H9 (cell line): ENCODE measurements at regions not wholly inside any gene's neighbourhood (a gene's known extent, or its start where the extent isn't known, plus 50 kb on each side); places are given as distances from the start of the nearest gene placed in this dataset.

Source experiments
- DNase-seq: peaks from one replicate; pipeline ENCODE4 v3.0.0-alpha.2; 2017
- H2AFZ ChIP-seq: one replicate; pipeline ENCODE4 v1.6.1; 2013; ENCODE audit warnings: mild to moderate bottlenecking, low read length, control low read depth, moderate library complexity
- H2AK5ac ChIP-seq: 2 replicates; pipeline ENCODE4 v1.6.1; 2013; ENCODE audit warnings: low read length, control low read depth, mixed read lengths; ENCODE audit not compliant: insufficient read length
- H2BK120ac ChIP-seq: one replicate; pipeline ENCODE4 v1.6.1; 2013; ENCODE audit warnings: low read depth, mild to moderate bottlenecking, low read length, control low read depth, inconsistent platforms; ENCODE audit not compliant: poor library complexity, severe bottlenecking
- H2BK12ac ChIP-seq: 2 replicates; pipeline ENCODE4 v1.6.1; 2013; ENCODE audit warnings: low read length, control low read depth, mixed read lengths, low read depth; ENCODE audit not compliant: insufficient read length
- H2BK15ac ChIP-seq: 2 replicates; pipeline ENCODE4 v1.6.1; 2013; ENCODE audit warnings: low read depth, low read length, control low read depth
- H2BK20ac ChIP-seq: one replicate; pipeline ENCODE4 v1.6.1; 2013; ENCODE audit warnings: low read depth, mild to moderate bottlenecking, low read length, control low read depth, inconsistent platforms; ENCODE audit not compliant: poor library complexity, severe bottlenecking
- H2BK5ac ChIP-seq: 2 replicates; pipeline ENCODE4 v1.6.1; 2013; ENCODE audit warnings: low read length, control low read depth, mixed read lengths; ENCODE audit not compliant: insufficient read length
- H3K14ac ChIP-seq: 2 replicates; pipeline ENCODE4 v1.6.1; 2013; ENCODE audit warnings: low read length, control low read depth; ENCODE audit not compliant: insufficient read depth
- H3K18ac ChIP-seq: 2 replicates; pipeline ENCODE4 v1.6.1; 2013; ENCODE audit warnings: low read depth, mild to moderate bottlenecking, mixed read lengths, low read length, control low read depth; ENCODE audit not compliant: insufficient read length
- H3K23ac ChIP-seq: 2 replicates; pipeline ENCODE4 v1.6.1; 2013; ENCODE audit warnings: low read length, control low read depth, mixed read lengths, low read depth; ENCODE audit not compliant: insufficient read length
- H3K23me2 ChIP-seq: 2 replicates; pipeline ENCODE4 v1.6.1; 2013; ENCODE audit warnings: low read depth, mild to moderate bottlenecking, mixed read lengths, low read length, control low read depth; ENCODE audit not compliant: insufficient read length, poor library complexity, severe bottlenecking
- H3K27ac ChIP-seq: 2 replicates; pipeline ENCODE4 v1.5.1; 2013; ENCODE audit warnings: low read length, control low read depth, mixed read lengths, low read depth; ENCODE audit not compliant: insufficient read length
- H3K27me3 ChIP-seq: 2 replicates; pipeline ENCODE4 v1.6.1; 2013; ENCODE audit warnings: low read length, control low read depth, inconsistent platforms; ENCODE audit not compliant: insufficient read depth
- H3K4ac ChIP-seq: 2 replicates; pipeline ENCODE4 v1.6.1; 2013; ENCODE audit warnings: low read depth, mild to moderate bottlenecking, control low read depth, inconsistent platforms, low read length, moderate library complexity
- H3K4me1 ChIP-seq: 2 replicates; pipeline ENCODE4 v1.6.1; 2013; ENCODE audit warnings: low read length, control low read depth, inconsistent platforms; ENCODE audit not compliant: insufficient read depth
- H3K4me2 ChIP-seq: 2 replicates; pipeline ENCODE4 v1.6.1; 2013; ENCODE audit warnings: low read length, control low read depth, mixed read lengths; ENCODE audit not compliant: insufficient read length, insufficient read depth
- H3K56ac ChIP-seq: 2 replicates; pipeline ENCODE4 v1.6.1; 2013; ENCODE audit warnings: low read depth, mild to moderate bottlenecking, mixed read lengths, low read length, control low read depth; ENCODE audit not compliant: insufficient read length
- H3K79me1 ChIP-seq: 2 replicates; pipeline ENCODE4 v1.6.1; 2013; ENCODE audit warnings: low read depth, mild to moderate bottlenecking, moderate library complexity, low read length, control low read depth, inconsistent platforms; ENCODE audit not compliant: insufficient read depth, poor library complexity, severe bottlenecking
- H3K79me2 ChIP-seq: 2 replicates; pipeline ENCODE4 v1.6.1; 2013; ENCODE audit warnings: low read length, control low read depth, inconsistent platforms; ENCODE audit not compliant: insufficient read depth
- H3K9ac ChIP-seq: 2 replicates; pipeline ENCODE4 v1.6.1; 2013; ENCODE audit warnings: low read length, control low read depth, mixed read lengths; ENCODE audit not compliant: insufficient read length; ENCODE audit errors: extremely low read depth
- H3K9me3 ChIP-seq: one replicate; pipeline ENCODE4 v1.6.1; 2013; ENCODE audit warnings: low read depth, low read length, inconsistent platforms; ENCODE audit not compliant: control insufficient read depth
- H3T11ph ChIP-seq: one replicate; pipeline ENCODE4 v1.6.1; 2013; ENCODE audit warnings: mild to moderate bottlenecking, low read length, control low read depth, inconsistent platforms
- H4K20me1 ChIP-seq: one replicate; pipeline ENCODE4 v1.6.1; 2013; ENCODE audit not compliant: control insufficient read depth, insufficient read length, insufficient read depth
- H4K5ac ChIP-seq: 2 replicates; pipeline ENCODE4 v1.6.1; 2013; ENCODE audit warnings: low read depth, mild to moderate bottlenecking, mixed read lengths, low read length, control low read depth; ENCODE audit not compliant: insufficient read length
- H4K8ac ChIP-seq: replicated peaks from 2 replicates; pipeline ENCODE4 v1.6.1; 2013; ENCODE audit warnings: low read length, control low read depth, mixed read lengths, low read depth; ENCODE audit not compliant: insufficient read length
- H4K91ac ChIP-seq: 2 replicates; pipeline ENCODE4 v1.6.1; 2013; ENCODE audit warnings: low read depth, mild to moderate bottlenecking, moderate library complexity, mixed read lengths, low read length, control low read depth; ENCODE audit not compliant: insufficient read length
- H3K27ac Mint-ChIP-seq, 3 experiments: 2 replicates in 2 of 3; 3 replicates in 1 of 3; pipeline ENCODE4 v1.8.0; 2020 to 2021; ENCODE audit warnings: mixed read lengths in 3 of 3, mild to moderate bottlenecking in 1 of 3, moderate library complexity in 1 of 3
- H3K27me3 Mint-ChIP-seq: 2 replicates; pipeline ENCODE4 v1.8.0; 2021; ENCODE audit warnings: low read depth, mild to moderate bottlenecking, moderate library complexity, mixed read lengths
- H3K36me3 Mint-ChIP-seq, 3 experiments: 2 replicates in 2 of 3; 3 replicates in 1 of 3; pipeline ENCODE4 v1.8.0; 2020 to 2021; ENCODE audit warnings: low read depth in 3 of 3, mixed read lengths in 3 of 3; ENCODE audit not compliant: insufficient read depth in 1 of 3
- H3K4me1 Mint-ChIP-seq, 2 experiments: 2 replicates each; pipeline ENCODE4 v1.8.0; 2020; ENCODE audit warnings: mixed read lengths in 2 of 2
- H3K4me3 Mint-ChIP-seq, 2 experiments: 2 replicates in 1 of 2; 3 replicates in 1 of 2; pipeline ENCODE4 v1.8.0; 2020 to 2021; ENCODE audit warnings: mild to moderate bottlenecking in 2 of 2, mixed read lengths in 2 of 2, moderate library complexity in 1 of 2
- H3K9me3 Mint-ChIP-seq, 2 experiments: 2 replicates in 1 of 2; 3 replicates in 1 of 2; pipeline ENCODE4 v1.8.0; 2020; ENCODE audit warnings: mild to moderate bottlenecking in 2 of 2, mixed read lengths in 2 of 2, moderate library complexity in 1 of 2
- WGBS: extraction: QIAGEN DNeasy Blood & Tissue Kit; methylation state at CpG from one replicate; pipeline ENCODE4 v1.1.7; 2013; ENCODE audit warnings: missing lambda C conversion rate, low lambda C conversion rate, mixed read lengths; ENCODE audit not compliant: insufficient read length; ENCODE audit errors: extremely low coverage; 5-methylcytosine and 5-hydroxymethylcytosine counted together
- TF ChIP-seq, protein P1 (sequence below): fragments of 200-600 bp; sonication (generic); conservative IDR thresholded peaks from 3 replicates; pipeline ENCODE4 v1.8.0; 2021; ENCODE audit warnings: antibody characterized with exemption, mild to moderate bottlenecking

DNA sequence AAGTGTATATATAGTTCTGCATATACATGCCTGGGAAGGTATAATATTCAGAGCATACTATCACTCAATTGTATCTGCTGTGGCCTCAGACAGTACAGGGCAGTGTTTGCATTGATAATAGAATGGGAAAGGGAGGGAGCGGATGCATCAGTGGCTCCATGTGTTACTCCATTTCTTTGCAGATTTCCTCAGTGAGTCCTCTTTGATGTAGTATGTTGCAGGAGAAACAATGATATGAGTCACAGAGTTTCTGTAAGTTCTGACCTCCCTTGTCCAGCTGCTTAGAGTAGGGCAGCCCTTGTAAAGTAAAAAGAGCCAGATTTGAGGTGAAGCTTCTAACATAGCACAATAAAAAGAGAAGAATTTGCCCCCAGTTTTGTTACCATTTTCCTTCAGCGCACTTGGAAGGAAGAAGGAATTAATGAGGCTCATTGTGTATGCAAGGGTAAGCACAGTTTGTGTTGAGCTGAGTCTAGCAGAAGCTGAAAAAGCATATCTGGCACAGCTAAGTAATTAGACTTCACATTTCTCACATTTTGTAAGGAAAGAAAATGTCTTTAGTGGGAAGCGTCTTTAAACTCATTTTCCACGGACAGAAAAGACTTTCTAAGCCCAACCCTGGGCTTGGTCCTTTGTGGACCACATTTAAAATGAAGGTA is 555.8 kb upstream of the IL12A start:
- peaks cover 0 to 3% of the 10 kb centered on the region in 2 experiments; a peak in 1 of 5 replicates for H3K9me3 Mint-ChIP-seq
- Histone ChIP-seq H3K23me2 (no peaks in the 10 kb centered on the region), H4K8ac (no peak overlapping the region), H2BK5ac (no peak overlapping the region), H3K27ac (no peak overlapping the region), H3T11ph (no peak overlapping the region), H2BK20ac (no peak overlapping the region), H3K79me2 (no peaks in the 10 kb centered on the region), H3K23ac (no peak overlapping the region), H3K4me1 (no peaks in the 10 kb centered on the region; the same call in 1 of the 2 replicates), H3K56ac (no peak overlapping the region), H3K9ac (no peak overlapping the region), H3K4me2 (no peak overlapping the region), H2AK5ac (no peak overlapping the region), H2AFZ (no peak overlapping the region), H2BK15ac (no peak overlapping the region), H3K18ac (no peak overlapping the region), H3K27me3 (no peaks in the 10 kb centered on the region), H3K79me1 (no peaks in the 10 kb centered on the region), H4K91ac (no peak overlapping the region), H3K4ac (no peak overlapping the region), H3K14ac (no peak overlapping the region), H4K5ac (no peak overlapping the region), H2BK12ac (no peak overlapping the region), H3K9me3 (no peaks in the 10 kb centered on the region), H2BK120ac (no peak overlapping the region), H4K20me1 (no peaks in the 10 kb centered on the region)
- H3K27ac Mint-ChIP-seq, result no peak overlapping the region
- H3K4me3 Mint-ChIP-seq, result no peak overlapping the region
- TF ChIP-seq, protein P1, sequence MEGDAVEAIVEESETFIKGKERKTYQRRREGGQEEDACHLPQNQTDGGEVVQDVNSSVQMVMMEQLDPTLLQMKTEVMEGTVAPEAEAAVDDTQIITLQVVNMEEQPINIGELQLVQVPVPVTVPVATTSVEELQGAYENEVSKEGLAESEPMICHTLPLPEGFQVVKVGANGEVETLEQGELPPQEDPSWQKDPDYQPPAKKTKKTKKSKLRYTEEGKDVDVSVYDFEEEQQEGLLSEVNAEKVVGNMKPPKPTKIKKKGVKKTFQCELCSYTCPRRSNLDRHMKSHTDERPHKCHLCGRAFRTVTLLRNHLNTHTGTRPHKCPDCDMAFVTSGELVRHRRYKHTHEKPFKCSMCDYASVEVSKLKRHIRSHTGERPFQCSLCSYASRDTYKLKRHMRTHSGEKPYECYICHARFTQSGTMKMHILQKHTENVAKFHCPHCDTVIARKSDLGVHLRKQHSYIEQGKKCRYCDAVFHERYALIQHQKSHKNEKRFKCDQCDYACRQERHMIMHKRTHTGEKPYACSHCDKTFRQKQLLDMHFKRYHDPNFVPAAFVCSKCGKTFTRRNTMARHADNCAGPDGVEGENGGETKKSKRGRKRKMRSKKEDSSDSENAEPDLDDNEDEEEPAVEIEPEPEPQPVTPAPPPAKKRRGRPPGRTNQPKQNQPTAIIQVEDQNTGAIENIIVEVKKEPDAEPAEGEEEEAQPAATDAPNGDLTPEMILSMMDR, result no peak
- H3K27me3 Mint-ChIP-seq, result no peaks in the 10 kb centered on the region
- no CpG with 5 or more reads among the region's 4 CpGs for WGBS
- no peak for DNase-seq
- H3K36me3 Mint-ChIP-seq, result no peaks in the 10 kb centered on the region
- no peaks in the 10 kb centered on the region for H3K4me1 Mint-ChIP-seq
